Stimulated activated CD4-positive, alpha-beta T cell treated with anti-CD3 and anti-CD28 coated beads, TNF-alpha, amount 100 ng/mL, for 24 hours (primary cell): ENCODE measurements at regions not wholly inside any gene's neighbourhood (a gene's known extent, or its start where the extent isn't known, plus 50 kb on each side); places are given as distances from the start of the nearest gene placed in this dataset.
"Not testable (repeated sequence)": the region's sequence is repeated elsewhere in the genome, so short reads cannot be mapped to it uniquely, and the experiment has no call there.

Experiments used
- DNase-seq, 3 experiments: peaks; one replicate each; pipeline ENCODE4 v3.0.0-alpha.2; 2020; ENCODE audit warnings: low read depth in 3 of 3

DNA sequence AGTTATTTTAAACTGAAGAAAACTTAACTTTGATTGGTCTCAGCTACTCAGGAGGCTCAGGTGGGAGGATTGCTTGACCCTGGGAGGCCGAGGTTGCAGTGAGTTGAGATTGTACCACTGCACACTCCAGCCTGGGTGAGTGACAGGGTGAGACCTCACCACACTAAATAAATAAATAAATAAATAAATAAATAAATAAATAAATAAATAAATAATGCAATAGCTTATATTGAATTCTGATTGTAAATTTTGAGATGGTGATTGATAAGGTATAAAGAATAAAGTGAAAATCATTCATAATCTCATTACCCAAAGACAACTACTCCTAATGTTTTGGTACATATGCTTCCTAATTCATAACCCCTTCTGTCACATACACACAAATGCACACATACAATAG lies 58.1 kb downstream of the TUBA3C start:
- DNase-seq = no peak

- DNase-seq = no peak
These were observed 63.5 kb downstream of the TUBA3C start for GRCh38 chr13:19117913-19118739.

- not testable (repeated sequence) for DNase-seq
These were observed 72.4 kb downstream of the TUBA3C start for GRCh38 chr13:19109225-19109624.

DNA sequence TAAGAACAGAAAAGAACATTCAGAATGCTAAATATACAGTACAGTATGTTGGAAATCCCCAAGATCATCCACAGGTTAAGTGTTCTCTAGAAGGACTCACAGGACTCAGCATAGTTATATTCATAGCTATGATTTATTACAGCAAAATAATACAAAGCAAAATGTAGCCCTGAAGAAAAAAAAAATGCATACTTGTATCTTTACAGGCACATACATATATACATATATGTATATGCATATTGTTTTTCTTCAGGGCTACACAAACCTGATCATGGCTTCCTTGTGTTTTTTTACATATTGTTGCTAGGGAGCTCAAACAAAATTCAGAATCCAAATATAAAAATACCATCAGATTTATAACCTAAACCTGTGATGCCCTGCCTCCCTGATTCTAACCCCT lies 78.5 kb downstream of the TUBA3C start:
- DNase-seq = no peak

GRCh38 chr13:19093369-19093768 lies 88.3 kb downstream of the TUBA3C start:
- DNase-seq = no peak

DNA sequence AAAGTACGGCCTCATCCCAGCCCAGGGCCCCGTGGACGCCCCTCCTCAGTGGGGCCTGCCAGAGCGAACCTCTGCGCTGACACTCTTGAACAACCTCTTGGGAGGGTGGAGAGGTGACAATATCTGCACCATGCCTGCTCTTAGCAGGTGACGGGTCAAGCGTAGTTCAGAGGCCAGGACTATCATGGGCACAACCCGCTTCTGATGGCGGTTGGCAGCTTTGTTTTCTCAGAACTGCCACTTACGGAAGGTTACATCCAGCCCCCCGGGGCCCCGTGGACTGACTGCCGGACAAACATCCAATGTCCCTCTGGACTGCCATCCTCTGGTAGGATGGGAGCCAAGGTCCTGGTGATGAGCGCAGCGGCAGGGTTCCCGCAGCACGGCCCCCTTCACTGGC lies 91.1 kb downstream of the TUBA3C start:
- DNase-seq = no peak

GRCh38 chr13:19089315-19089714 lies 92.3 kb downstream of the TUBA3C start:
- no peak for DNase-seq

DNA sequence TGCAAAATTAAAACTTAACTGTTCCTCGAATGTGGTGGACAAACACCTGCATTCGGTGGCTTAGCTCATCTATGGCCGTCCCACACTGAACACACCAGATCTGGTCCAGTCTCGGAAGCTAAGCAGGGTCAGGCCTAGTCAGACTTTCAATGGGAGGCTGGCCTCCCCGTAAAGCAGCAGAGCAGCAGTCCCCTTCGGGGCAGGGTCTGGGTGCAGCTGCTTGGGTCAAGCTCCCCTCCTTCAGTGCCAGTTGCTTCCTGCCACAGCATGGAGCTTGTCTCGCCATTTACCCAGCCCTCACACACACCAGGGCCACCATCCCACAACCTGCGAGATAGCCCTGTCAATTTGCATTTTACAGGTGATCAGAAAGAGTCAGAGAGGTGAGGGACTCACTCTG lies 93.2 kb downstream of the TUBA3C start:
- no peak for DNase-seq

- no peak for DNase-seq
These were observed 95.7 kb downstream of the TUBA3C start for GRCh38 chr13:19085876-19086275.

DNA sequence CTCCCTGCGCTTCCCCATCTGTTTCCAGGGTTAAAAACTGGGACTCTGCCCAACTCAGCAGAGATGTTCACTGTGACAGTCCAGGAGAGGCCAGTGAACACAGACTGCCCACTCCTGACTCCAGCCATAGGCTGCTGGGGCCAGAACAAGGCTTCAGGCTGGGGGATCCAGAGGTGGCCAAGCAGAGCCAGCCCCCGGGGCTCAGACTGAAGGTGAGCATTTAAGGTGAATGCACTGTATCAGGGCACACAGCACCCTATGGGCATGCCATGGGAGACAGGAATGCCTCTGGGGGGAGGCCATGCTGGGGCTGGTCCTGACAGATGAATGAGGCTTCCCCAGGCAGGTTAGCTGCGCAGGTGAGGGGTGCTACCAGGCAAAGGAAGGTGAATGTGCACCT lies 96.4 kb downstream of the TUBA3C start:
- no peak for DNase-seq

- DNase-seq = no peak
These were observed 98.3 kb downstream of the TUBA3C start for GRCh38 chr13:19083340-19083739.

GRCh38 chr13:19075418-19075817 lies 106.2 kb downstream of the TUBA3C start:
- DNase-seq = no peak

- DNase-seq = no peak
These were observed 107.1 kb downstream of the TUBA3C start for GRCh38 chr13:19074519-19074918.

DNA sequence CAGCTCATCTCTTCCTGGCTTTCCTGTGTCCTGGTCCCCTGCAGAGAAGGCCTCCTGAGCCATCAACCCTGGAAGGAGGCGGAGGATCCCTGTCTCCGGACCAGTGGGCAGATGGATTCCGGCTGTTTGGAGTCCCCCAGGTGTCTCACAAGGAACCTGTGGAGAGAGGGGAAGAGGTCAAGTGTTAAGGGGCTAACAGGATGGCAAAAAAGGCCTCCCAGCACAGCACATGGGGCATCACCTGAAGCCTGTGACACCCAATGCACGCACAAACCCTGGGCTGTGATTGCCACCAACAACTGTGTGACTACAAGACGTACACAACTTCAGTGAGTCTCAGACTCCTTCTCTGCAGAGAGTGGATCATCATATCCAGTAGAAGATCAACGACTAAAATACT lies 107.5 kb downstream of the TUBA3C start:
- DNase-seq = not testable (repeated sequence)

- not testable (repeated sequence) for DNase-seq
These were observed 108.5 kb downstream of the TUBA3C start for GRCh38 chr13:19072956-19073706.

GRCh38 chr13:19072543-19072942 lies 109.1 kb downstream of the TUBA3C start:
- no peak for DNase-seq

- DNase-seq = no peak
These were observed 110.3 kb downstream of the TUBA3C start for GRCh38 chr13:19071161-19071936.

DNA sequence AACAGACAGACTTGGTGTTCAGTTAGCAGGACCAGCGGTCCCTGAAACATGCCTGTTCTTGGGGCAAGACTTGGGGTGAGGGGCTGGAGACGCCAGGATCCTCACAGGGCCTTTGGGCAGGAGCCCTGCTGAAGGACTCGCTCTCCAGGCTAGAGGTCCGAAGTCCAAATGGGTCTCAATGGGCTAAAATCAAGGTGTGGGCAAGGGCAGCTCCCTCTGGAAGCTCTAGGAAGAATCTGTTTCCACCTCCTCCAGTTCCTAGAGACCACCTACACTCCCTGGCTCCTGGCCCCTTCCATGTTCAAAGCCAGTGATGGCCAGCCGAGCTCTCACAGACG lies 111.3 kb downstream of the TUBA3C start:
- DNase-seq = no peak

- DNase-seq = no peak
These were observed 111.8 kb downstream of the TUBA3C start for GRCh38 chr13:19069684-19070397.

- DNase-seq = no peak
These were observed 112.9 kb downstream of the TUBA3C start for GRCh38 chr13:19068691-19069090.

DNA sequence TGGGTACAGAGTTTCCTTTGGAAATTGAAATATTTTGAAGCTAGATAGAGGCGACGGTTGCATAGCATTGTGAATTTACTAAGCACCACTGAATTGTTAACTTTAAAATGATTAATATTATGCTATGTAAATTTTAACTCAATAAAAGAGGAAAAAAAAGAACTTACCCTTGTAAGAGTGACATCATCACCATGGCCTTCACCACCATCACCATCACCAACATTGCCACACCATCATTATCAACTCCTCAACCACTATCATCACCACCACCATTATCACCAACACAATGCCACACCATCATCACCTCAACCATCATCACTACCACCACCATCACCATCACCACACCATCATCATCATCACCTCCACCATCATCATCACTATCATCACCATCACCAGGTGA lies 113.9 kb downstream of the TUBA3C start:
- no peak for DNase-seq

DNA sequence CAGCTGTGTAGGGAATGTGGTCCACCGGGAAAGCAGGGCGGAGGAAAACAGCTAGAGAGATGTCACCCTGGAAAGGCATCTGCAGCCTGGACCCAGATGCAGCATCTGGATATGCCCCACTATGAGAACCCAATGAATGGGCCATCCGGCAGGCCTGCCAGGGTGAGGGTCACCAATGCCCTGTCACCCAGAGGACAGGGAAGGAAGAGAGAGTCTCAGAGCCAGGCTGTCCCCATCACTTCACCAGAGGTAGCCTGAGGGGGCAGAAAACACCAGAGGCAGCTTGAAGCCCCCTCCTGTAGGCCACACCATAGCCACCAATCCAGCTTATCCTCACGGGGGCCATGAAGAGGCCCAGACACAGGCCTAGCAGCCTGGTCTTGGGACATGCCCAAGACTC lies 118.8 kb downstream of the TUBA3C start:
- DNase-seq = no peak
